ENCODE measurements at regions not wholly inside any gene's neighbourhood (a gene's known extent, or its start where the extent isn't known, plus 50 kb on each side); places are given as distances from the start of the nearest gene placed in this dataset.

GRCh38 chr1:193566735-193567134, 380.3 kb upstream of the B3GALT2 start:
- H3K27ac ChIP-seq (ENCODE audit: low read length), result no peak overlapping the region

DNA sequence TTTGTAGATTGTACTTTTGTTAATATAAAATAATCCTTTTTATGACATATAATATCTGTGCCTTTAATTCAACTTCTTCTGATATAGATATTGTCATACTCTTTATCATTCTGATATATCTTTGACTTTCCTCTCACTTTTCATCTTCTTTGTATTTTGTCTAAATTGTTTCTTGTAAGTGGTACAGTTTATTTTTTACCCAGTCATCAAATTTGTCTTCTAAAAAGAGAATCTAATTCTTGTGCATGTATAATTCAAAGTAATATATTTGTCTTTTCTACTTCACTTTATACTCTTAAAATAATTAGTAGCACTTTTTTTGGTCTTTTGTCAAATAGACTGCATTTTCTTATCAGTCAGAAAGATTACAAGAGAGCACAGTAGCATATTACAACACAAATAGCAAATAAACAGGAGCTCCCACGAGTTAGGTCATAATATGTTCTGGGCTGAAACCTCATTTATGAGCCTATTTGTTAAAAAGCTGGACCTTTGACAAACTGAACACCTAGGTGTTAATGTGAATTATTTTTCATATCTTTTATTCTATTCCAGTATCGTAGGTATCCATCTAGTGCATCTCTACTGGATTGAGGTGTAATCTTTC, 379.7 kb upstream of the B3GALT2 start:
- Histone ChIP-seq H3K9me3 (ENCODE audit: control insufficient read depth in 1 of 2, low read length in 2 of 2) (no peaks in the 10 kb centered on the region), H3K4me1 (ENCODE audit: control insufficient read depth in 1 of 2, insufficient read depth in 2 of 2, low read length in 2 of 2) (no peaks in the 10 kb centered on the region), H3K4me3 (ENCODE audit: low read depth in 1 of 2, low read length in 2 of 2) (no peak overlapping the region), H3K27me3 (ENCODE audit: low read depth, low read length) (no peaks in the 10 kb centered on the region), H3K27ac (ENCODE audit: low read length) (no peak overlapping the region), H3K36me3 (ENCODE audit: control insufficient read depth in 1 of 2, insufficient read depth in 2 of 2, low read length in 2 of 2) (no peaks in the 10 kb centered on the region)

More at GRCh38 chr1:193566735-193567134, 380.3 kb upstream of the B3GALT2 start:
- Histone ChIP-seq H3K4me3 (ENCODE audit: low read depth in 1 of 2, low read length in 2 of 2) (no peak overlapping the region), H3K27me3 (ENCODE audit: low read depth, low read length) (no peaks in the 10 kb centered on the region), H3K36me3 (ENCODE audit: control insufficient read depth in 1 of 2, insufficient read depth in 2 of 2, low read length in 2 of 2) (no peaks in the 10 kb centered on the region), H3K9me3 (ENCODE audit: control insufficient read depth in 1 of 2, low read length in 2 of 2) (no peaks in the 10 kb centered on the region), H3K4me1 (ENCODE audit: control insufficient read depth in 1 of 2, insufficient read depth in 2 of 2, low read length in 2 of 2) (no peaks in the 10 kb centered on the region)

DNA sequence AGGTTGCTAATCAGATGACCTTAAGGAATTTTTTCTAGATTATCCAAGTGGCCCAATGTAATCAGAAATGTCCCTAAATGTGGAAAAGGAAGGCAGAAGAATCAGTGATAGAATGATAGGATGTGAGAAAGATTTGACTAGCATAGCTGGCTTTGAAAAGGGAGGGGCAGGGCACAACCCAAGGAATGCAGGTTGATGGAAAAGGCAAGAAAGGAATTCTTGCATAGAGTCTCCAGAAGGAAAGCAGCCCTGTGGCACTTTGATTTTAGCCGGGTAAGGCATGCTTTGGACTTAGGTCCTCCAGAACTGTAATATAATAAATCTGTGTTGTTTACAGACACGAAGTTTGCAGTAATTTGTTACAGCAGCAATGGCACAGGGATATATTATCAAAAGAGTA, 375.7 kb upstream of the B3GALT2 start:
- Histone ChIP-seq H3K27me3 (ENCODE audit: low read depth, low read length) (no peaks in the 10 kb centered on the region), H3K4me1 (ENCODE audit: control insufficient read depth in 1 of 2, insufficient read depth in 2 of 2, low read length in 2 of 2) (no peaks in the 10 kb centered on the region), H3K4me3 (ENCODE audit: low read depth in 1 of 2, low read length in 2 of 2) (no peak overlapping the region), H3K36me3 (ENCODE audit: control insufficient read depth in 1 of 2, insufficient read depth in 2 of 2, low read length in 2 of 2) (no peaks in the 10 kb centered on the region), H3K27ac (ENCODE audit: low read length) (no peak overlapping the region), H3K9me3 (ENCODE audit: control insufficient read depth in 1 of 2, low read length in 2 of 2) (no peaks in the 10 kb centered on the region)

DNA sequence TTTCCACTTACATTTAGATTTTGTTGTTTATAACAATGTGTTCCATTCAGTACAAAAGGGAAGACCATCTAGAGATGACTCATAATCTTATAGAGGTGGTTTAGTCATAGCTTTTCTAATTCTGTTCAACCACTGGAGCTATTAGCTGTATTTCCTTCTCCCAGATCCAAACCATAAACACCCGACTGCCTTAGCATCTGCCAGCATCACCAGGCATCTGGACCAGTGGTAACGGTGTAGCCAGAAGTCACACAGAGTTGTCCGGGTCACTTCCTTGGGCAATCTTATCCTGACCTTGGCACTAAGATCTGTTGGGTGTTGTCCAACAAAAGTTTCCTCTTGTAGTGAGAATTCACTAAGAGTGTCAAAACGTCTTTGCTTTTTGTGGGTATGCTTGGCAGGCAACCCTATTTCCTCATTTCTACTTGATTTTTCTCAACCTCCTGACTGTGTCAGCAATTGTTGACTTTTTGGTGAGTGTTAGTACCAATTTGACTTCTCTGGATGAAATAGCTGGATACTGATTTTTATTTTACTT, 372.1 kb upstream of the B3GALT2 start:
- H3K36me3 ChIP-seq (ENCODE audit: control insufficient read depth in 1 of 2, insufficient read depth in 2 of 2, low read length in 2 of 2), result no peaks in the 10 kb centered on the region
- no peak overlapping the region for H3K27ac ChIP-seq (ENCODE audit: low read length)
- no peaks in the 10 kb centered on the region for H3K27me3 ChIP-seq (ENCODE audit: low read depth, low read length)
- no peaks in the 10 kb centered on the region for H3K9me3 ChIP-seq (ENCODE audit: control insufficient read depth in 1 of 2, low read length in 2 of 2)
- no peaks in the 10 kb centered on the region for H3K4me1 ChIP-seq (ENCODE audit: control insufficient read depth in 1 of 2, insufficient read depth in 2 of 2, low read length in 2 of 2)
- no peak overlapping the region for H3K4me3 ChIP-seq (ENCODE audit: low read depth in 1 of 2, low read length in 2 of 2)

DNA sequence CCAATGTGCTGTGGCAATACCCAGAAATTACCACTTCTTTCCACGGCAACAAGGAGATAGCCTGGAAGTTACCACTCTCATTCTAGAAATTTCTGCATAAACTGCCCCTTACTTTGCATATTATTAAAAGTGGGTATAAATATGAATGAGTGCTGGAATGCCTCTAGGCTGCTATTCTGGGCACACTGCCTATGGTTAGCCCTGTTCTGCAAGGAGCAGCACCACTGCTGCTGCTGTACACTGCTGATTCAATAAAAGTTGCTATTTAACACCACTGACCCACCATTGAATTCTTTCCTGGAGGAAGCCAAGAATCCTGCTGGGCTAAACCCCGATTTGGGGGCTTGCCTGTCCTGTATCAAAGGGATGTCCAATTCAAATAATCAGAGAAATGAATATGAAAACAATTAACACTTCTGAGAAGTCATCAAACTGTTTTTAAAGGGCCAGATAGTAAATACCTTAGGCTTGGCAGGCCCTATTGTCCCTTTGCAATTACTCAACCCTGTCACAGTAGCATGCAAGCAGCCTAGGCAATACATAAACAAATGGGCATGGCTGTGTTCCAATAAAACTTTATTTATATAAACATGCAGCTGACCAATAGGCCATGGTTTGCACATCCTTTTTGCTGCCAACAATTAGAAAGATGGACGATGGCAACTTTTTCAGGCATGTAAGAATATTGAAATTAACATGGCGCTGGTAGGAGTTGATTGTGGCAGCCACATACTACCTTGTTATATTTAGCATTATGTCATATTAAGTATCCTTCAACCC, 369.4 kb upstream of the B3GALT2 start:
- Histone ChIP-seq H3K27ac (ENCODE audit: low read length) (no peak overlapping the region), H3K4me3 (ENCODE audit: low read depth in 1 of 2, low read length in 2 of 2) (no peak overlapping the region), H3K4me1 (ENCODE audit: control insufficient read depth in 1 of 2, insufficient read depth in 2 of 2, low read length in 2 of 2) (no peaks in the 10 kb centered on the region), H3K27me3 (ENCODE audit: low read depth, low read length) (no peaks in the 10 kb centered on the region), H3K36me3 (ENCODE audit: control insufficient read depth in 1 of 2, insufficient read depth in 2 of 2, low read length in 2 of 2) (no peaks in the 10 kb centered on the region), H3K9me3 (ENCODE audit: control insufficient read depth in 1 of 2, low read length in 2 of 2) (no peaks in the 10 kb centered on the region)

DNA sequence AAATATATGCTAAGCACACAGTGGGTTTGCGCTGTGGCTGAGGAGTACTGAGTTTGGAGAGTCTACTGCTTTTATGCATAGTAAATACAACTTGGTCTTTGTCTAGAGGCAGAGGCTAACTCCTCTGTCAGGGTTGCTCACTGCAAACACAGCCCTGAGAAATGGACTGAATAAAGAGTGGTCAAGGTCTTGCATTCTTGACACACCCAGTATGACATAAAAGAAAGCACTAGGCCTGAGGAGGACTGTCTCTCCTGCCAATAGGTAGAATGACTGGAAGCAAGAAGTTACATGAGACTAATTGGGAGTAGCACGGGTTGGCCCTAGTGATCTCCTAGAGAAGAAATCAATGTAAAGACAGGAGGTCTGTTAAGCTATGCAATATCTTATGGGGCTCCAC, 367.2 kb upstream of the B3GALT2 start:
- H3K27me3 ChIP-seq (ENCODE audit: low read depth, low read length), result no peaks in the 10 kb centered on the region
- H3K36me3 ChIP-seq (ENCODE audit: control insufficient read depth in 1 of 2, insufficient read depth in 2 of 2, low read length in 2 of 2), result no peaks in the 10 kb centered on the region
- peaks cover 0 to 1% of the 10 kb centered on the region in 2 donors for H3K4me1 ChIP-seq (ENCODE audit: control insufficient read depth in 1 of 2, insufficient read depth in 2 of 2, low read length in 2 of 2)

GRCh38 chr1:193552274-193552673, 365.9 kb upstream of the B3GALT2 start:
- Histone ChIP-seq H3K27me3 (ENCODE audit: low read depth, low read length) (no peaks in the 10 kb centered on the region), H3K4me3 (ENCODE audit: low read depth in 1 of 2, low read length in 2 of 2) (no peak overlapping the region), H3K9me3 (ENCODE audit: control insufficient read depth in 1 of 2, low read length in 2 of 2) (no peaks in the 10 kb centered on the region), H3K27ac (ENCODE audit: low read length) (no peak overlapping the region), H3K4me1 (ENCODE audit: control insufficient read depth in 1 of 2, insufficient read depth in 2 of 2, low read length in 2 of 2) (peaks cover 0 to 4% of the 10 kb centered on the region in 2 donors), H3K36me3 (ENCODE audit: control insufficient read depth in 1 of 2, insufficient read depth in 2 of 2, low read length in 2 of 2) (no peaks in the 10 kb centered on the region)

More for the DNA sequence above, 367.2 kb upstream of the B3GALT2 start:
- no peak overlapping the region for H3K4me3 ChIP-seq (ENCODE audit: low read depth in 1 of 2, low read length in 2 of 2)
- H3K9me3 ChIP-seq (ENCODE audit: control insufficient read depth in 1 of 2, low read length in 2 of 2), result no peaks in the 10 kb centered on the region
- no peak overlapping the region for H3K27ac ChIP-seq (ENCODE audit: low read length)

DNA sequence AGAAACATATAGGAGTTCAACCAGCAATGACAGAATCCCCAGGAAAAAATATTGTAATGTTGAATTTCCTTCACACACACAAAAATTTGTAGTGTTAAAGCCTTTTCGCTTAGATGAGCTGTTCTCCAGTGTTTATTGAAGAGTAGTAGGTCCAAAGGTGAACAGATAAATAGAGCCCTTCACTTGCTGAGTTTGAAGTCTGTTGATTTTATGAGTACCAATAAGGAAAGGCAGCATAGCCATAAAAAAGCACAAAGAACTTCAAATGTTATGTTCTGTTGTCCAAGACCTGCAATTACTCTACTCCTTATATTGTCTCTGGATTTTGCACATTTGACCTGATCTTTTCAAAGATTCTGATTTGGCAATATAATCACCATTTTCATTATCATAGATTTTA, 362.7 kb upstream of the B3GALT2 start:
- Histone ChIP-seq H3K36me3 (ENCODE audit: control insufficient read depth in 1 of 2, insufficient read depth in 2 of 2, low read length in 2 of 2) (no peaks in the 10 kb centered on the region), H3K4me3 (ENCODE audit: low read depth in 1 of 2, low read length in 2 of 2) (no peak overlapping the region), H3K9me3 (ENCODE audit: control insufficient read depth in 1 of 2, low read length in 2 of 2) (no peaks in the 10 kb centered on the region), H3K27ac (ENCODE audit: low read length) (no peak overlapping the region), H3K27me3 (ENCODE audit: low read depth, low read length) (no peaks in the 10 kb centered on the region), H3K4me1 (ENCODE audit: control insufficient read depth in 1 of 2, insufficient read depth in 2 of 2, low read length in 2 of 2) (peaks cover 0 to 4% of the 10 kb centered on the region in 2 donors)

DNA sequence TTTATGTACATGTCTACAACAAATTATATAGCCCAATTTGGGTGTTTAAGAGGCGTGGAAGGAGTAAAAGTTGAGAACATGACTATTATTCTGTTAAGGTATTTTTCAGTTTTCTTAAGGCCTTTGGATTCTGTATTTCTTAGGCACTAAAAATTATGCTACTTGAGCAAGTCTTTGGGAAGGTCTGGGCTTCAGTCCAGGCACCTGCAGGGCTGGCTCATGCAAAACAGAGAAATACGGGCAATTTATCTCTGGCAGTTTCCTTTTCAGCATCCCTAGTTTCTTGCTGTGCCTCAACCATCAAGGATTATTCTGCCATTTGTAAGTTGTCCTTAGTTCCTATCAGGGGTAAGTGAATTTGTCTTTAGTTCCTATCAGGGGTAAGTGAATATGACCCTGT, 358.8 kb upstream of the B3GALT2 start:
- Histone ChIP-seq H3K4me3 (ENCODE audit: low read depth in 1 of 2, low read length in 2 of 2) (no peak overlapping the region), H3K9me3 (ENCODE audit: control insufficient read depth in 1 of 2, low read length in 2 of 2) (no peaks in the 10 kb centered on the region), H3K27me3 (ENCODE audit: low read depth, low read length) (no peaks in the 10 kb centered on the region), H3K27ac (ENCODE audit: low read length) (no peak overlapping the region), H3K4me1 (ENCODE audit: control insufficient read depth in 1 of 2, insufficient read depth in 2 of 2, low read length in 2 of 2) (peaks cover 0 to 4% of the 10 kb centered on the region in 2 donors), H3K36me3 (ENCODE audit: control insufficient read depth in 1 of 2, insufficient read depth in 2 of 2, low read length in 2 of 2) (no peaks in the 10 kb centered on the region)

DNA sequence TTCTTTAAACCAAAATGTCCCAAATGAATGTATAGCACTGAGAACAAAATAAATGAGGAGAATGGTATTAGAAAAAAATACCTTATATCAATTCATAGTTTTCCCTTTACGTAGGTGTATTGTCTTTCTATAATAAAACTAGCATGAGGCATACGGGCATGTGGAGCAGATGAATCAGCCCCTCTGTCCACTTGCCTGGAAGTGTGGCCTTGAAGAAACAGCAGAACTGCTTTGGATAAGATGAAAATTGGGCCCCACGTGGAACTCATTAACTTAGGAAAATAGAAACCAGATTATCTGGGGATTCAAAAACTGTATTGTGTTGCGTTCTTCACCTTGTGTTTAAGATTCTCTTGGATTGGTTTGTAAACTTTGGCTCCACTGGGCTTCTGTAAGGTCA, 356.8 kb upstream of the B3GALT2 start:
- H3K27ac ChIP-seq (ENCODE audit: low read length), result no peak overlapping the region

DNA sequence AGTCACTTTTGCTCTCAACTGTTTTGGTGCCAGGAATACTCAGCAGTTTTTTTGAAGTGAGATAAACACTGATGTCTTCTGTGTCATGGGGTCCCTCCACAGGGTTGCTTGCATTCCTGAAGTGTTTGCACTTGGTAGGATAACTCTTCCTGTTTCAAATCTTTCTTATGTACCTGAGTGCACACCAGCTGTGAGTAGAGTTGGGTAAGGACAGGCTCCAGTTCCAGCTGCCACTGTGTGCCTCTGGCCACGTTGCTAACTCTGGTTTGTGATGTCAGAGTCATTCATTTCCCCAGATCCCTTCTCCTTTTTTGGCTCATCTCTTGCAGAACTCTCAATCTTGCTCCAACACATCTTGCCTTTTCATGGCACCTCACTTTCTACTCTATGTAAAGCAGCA, 356.3 kb upstream of the B3GALT2 start:
- no peak overlapping the region for H3K27ac ChIP-seq (ENCODE audit: low read length)
- no peaks in the 10 kb centered on the region for H3K27me3 ChIP-seq (ENCODE audit: low read depth, low read length)
- H3K4me1 ChIP-seq (ENCODE audit: control insufficient read depth in 1 of 2, insufficient read depth in 2 of 2, low read length in 2 of 2), result no peaks in the 10 kb centered on the region
- H3K36me3 ChIP-seq (ENCODE audit: control insufficient read depth in 1 of 2, insufficient read depth in 2 of 2, low read length in 2 of 2), result no peaks in the 10 kb centered on the region
- no peak overlapping the region for H3K4me3 ChIP-seq (ENCODE audit: low read depth in 1 of 2, low read length in 2 of 2)
- H3K9me3 ChIP-seq (ENCODE audit: control insufficient read depth in 1 of 2, low read length in 2 of 2), result no peaks in the 10 kb centered on the region

More for the DNA sequence above, 356.8 kb upstream of the B3GALT2 start:
- no peak overlapping the region for H3K4me3 ChIP-seq (ENCODE audit: low read depth in 1 of 2, low read length in 2 of 2)
- H3K36me3 ChIP-seq (ENCODE audit: control insufficient read depth in 1 of 2, insufficient read depth in 2 of 2, low read length in 2 of 2), result no peaks in the 10 kb centered on the region
- H3K9me3 ChIP-seq (ENCODE audit: control insufficient read depth in 1 of 2, low read length in 2 of 2), result no peaks in the 10 kb centered on the region
- H3K27me3 ChIP-seq (ENCODE audit: low read depth, low read length), result no peaks in the 10 kb centered on the region
- H3K4me1 ChIP-seq (ENCODE audit: control insufficient read depth in 1 of 2, insufficient read depth in 2 of 2, low read length in 2 of 2), result peaks cover 0 to under 1% of the 10 kb centered on the region in 2 donors
